ENCODE measurements at regions not wholly inside any gene's neighbourhood (a gene's known extent, or its start where the extent isn't known, plus 50 kb on each side); places are given as distances from the start of the nearest gene placed in this dataset.

GRCh38 chr1:2945821-2946231 lies 75.4 kb upstream of the ACTRT2 start:
- Histone ChIP-seq H3K4me1 (no peaks in the 10 kb centered on the region), H2AFZ (replicated peaks) (no peak overlapping the region), H3K4me2 (no peak overlapping the region), H3K79me2 (ENCODE audit: low read depth) (no peaks in the 10 kb centered on the region), H3K9me3 (ENCODE audit: low read depth) (no peaks in the 10 kb centered on the region), H3K36me3 (no peaks in the 10 kb centered on the region), H3K27ac (no peak overlapping the region), H3F3A (ENCODE audit: low read depth) (no peaks in the 10 kb centered on the region), H4K20me1 (ENCODE audit: low read depth) (no peaks in the 10 kb centered on the region), H3K4me3 (no peak overlapping the region), H3K9ac (no peak overlapping the region), H3K27me3 (no peaks in the 10 kb centered on the region)
- Mint-ChIP-seq H3K4me1 (no peaks in the 10 kb centered on the region), H3K9me3 (peaks cover 10% of the 10 kb centered on the region), H3K27me3 (ENCODE audit: insufficient read depth, low read depth) (peaks cover 10% of the 10 kb centered on the region), H3K36me3 (no peaks in the 10 kb centered on the region), H3K4me3 (no peak overlapping the region), H3K27ac (no peak overlapping the region)
- no peak for TF ChIP-seq EZH2 (IDR thresholded peaks at IDR 0.05)
- TF ChIP-seq CTCF (IDR thresholded peaks at IDR 0.05) = no peak
- TF ChIP-seq EZH2phosphoT487 (IDR thresholded peaks at IDR 0.05) = no peak
- no peak for DNase-seq (ENCODE audit: low spot score)

GRCh38 chr1:2946291-2946690 lies 75.0 kb upstream of the ACTRT2 start:
- Histone ChIP-seq H3K27ac (no peak overlapping the region), H3K9ac (no peak overlapping the region), H3K36me3 (no peaks in the 10 kb centered on the region), H4K20me1 (ENCODE audit: low read depth) (no peaks in the 10 kb centered on the region), H3K79me2 (ENCODE audit: low read depth) (no peaks in the 10 kb centered on the region), H3K4me2 (no peak overlapping the region), H2AFZ (replicated peaks) (no peak overlapping the region), H3K4me1 (no peaks in the 10 kb centered on the region), H3F3A (ENCODE audit: low read depth) (no peaks in the 10 kb centered on the region), H3K4me3 (no peak overlapping the region), H3K9me3 (ENCODE audit: low read depth) (no peaks in the 10 kb centered on the region), H3K27me3 (no peaks in the 10 kb centered on the region)
- H3K36me3 Mint-ChIP-seq = no peaks in the 10 kb centered on the region
- H3K4me3 Mint-ChIP-seq = no peak overlapping the region
- H3K27ac Mint-ChIP-seq = no peak overlapping the region
- peaks cover 5% of the 10 kb centered on the region for H3K9me3 Mint-ChIP-seq
- H3K27me3 Mint-ChIP-seq (ENCODE audit: insufficient read depth, low read depth) = peaks cover 6% of the 10 kb centered on the region
- DNase-seq (ENCODE audit: low spot score) = no peak
- no peaks in the 10 kb centered on the region for H3K4me1 Mint-ChIP-seq
- TF ChIP-seq EZH2phosphoT487 (IDR thresholded peaks at IDR 0.05) (no peak), CTCF (IDR thresholded peaks at IDR 0.05) (no peak), EZH2 (IDR thresholded peaks at IDR 0.05) (no peak)

DNA sequence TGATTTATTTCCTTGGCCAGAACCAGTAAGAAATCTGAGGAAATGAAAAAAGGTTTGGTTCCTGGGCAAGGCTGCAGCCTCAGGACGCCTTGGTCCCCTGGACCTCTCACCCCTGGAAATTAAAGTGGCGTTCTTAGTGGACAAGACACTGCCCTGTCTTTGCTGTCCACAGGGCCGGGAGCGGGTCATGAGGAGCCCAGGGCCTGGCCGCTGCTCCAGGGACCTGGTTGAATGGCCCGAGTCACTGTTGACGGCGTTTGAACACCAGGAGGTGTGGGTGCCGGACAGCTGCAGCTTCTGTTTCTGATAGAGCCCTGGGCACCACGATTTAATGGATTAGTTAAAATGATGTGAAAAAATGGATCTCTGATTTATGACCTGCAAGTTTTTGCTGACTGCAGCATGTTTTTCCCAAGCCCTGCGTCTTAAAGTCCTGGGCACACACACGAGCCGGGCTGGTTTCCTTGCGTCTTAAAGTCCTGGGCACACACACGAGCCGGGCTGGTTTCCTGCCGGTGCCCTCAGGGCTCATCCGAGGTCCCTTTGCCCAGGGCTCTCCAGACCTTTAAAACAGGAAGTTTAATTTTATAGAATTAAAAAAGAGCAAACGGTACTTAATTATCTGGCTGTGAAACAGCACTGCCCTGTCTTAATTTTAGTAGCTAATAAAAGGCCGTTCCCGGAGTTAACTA lies 74.1 kb upstream of the ACTRT2 start:
- Mint-ChIP-seq H3K27me3 (ENCODE audit: insufficient read depth, low read depth) (peaks cover 6% of the 10 kb centered on the region), H3K4me3 (no peak overlapping the region), H3K27ac (no peak overlapping the region), H3K36me3 (no peaks in the 10 kb centered on the region), H3K4me1 (peaks cover 3% of the 10 kb centered on the region), H3K9me3 (peaks cover 2% of the 10 kb centered on the region)
- Histone ChIP-seq H3K4me3 (no peak overlapping the region), H3K36me3 (no peaks in the 10 kb centered on the region), H3K9ac (no peak overlapping the region), H4K20me1 (ENCODE audit: low read depth) (no peaks in the 10 kb centered on the region), H3K79me2 (ENCODE audit: low read depth) (no peaks in the 10 kb centered on the region), H3K27ac (no peak overlapping the region), H3K9me3 (ENCODE audit: low read depth) (no peaks in the 10 kb centered on the region), H3K4me1 (no peaks in the 10 kb centered on the region), H3K27me3 (no peaks in the 10 kb centered on the region), H2AFZ (replicated peaks) (no peak overlapping the region), H3K4me2 (no peak overlapping the region), H3F3A (ENCODE audit: low read depth) (no peaks in the 10 kb centered on the region)
- TF ChIP-seq EZH2 (IDR thresholded peaks at IDR 0.05) (no peak), CTCF (IDR thresholded peaks at IDR 0.05) (no peak), EZH2phosphoT487 (IDR thresholded peaks at IDR 0.05) (no peak)
- no peak for DNase-seq (ENCODE audit: low spot score)
